ENCODE measurements at regions not wholly inside any gene's neighbourhood (a gene's known extent, or its start where the extent isn't known, plus 50 kb on each side); places are given as distances from the start of the nearest gene placed in this dataset.

DNA sequence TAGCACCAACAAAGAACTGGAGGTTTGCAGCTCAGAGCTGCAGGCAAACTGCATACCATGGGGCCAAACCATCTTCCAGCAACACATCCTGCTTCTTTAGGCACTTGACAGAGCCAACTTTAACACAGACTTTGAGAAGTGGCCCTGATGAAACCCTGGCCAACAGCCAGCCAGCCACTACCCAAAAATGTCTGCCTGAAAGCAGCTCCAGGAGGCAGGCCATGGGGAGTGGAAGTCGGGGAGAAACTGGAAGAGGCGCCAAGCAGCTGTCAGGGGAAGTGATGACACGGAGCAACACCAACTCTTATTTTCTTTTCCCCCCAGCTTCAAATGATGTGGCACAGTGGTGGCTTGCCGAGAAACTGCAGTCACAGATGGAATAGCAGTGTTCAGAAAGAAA, 110.9 kb upstream of the PLXNC1 start:
- H2BK15ac ChIP-seq (ENCODE audit: low read depth, low read length), result no peak overlapping the region
- Mint-ChIP-seq H3K4me1 (peaks cover 10 to 16% of the 10 kb centered on the region in 2 experiments), H3K27me3 (ENCODE audit: low read depth) (peaks cover 1% of the 10 kb centered on the region; the same call in 1 of the 2 replicates), H3K36me3 (ENCODE audit: insufficient read depth in 1 of 3, low read depth in 3 of 3) (peaks cover 1 to 16% (median 6%) of the 10 kb centered on the region in 3 experiments; a peak in 5 of 7 replicates), H3K4me3 (no peak overlapping the region), H3K27ac (no peak overlapping the region), H3K9me3 (peaks cover 26 to 30% of the 10 kb centered on the region in 2 experiments)
- DNase-seq, result no peak
- no peak overlapping the region for H3K18ac ChIP-seq (ENCODE audit: insufficient read length, low read depth, low read length)
- no peaks in the 10 kb centered on the region for H3K27me3 ChIP-seq (ENCODE audit: insufficient read depth, low read length)
- no peaks in the 10 kb centered on the region for H3K79me2 ChIP-seq (ENCODE audit: insufficient read depth, low read length)
- no peak overlapping the region for H2BK5ac ChIP-seq (ENCODE audit: insufficient read length, low read length)
- no peak overlapping the region for H3K4ac ChIP-seq (ENCODE audit: low read depth, low read length)
- no peak overlapping the region for H2BK20ac ChIP-seq (ENCODE audit: low read depth, low read length, poor library complexity, severe bottlenecking)
- no peak overlapping the region for H3K56ac ChIP-seq (ENCODE audit: insufficient read length, low read depth, low read length)
- no peaks in the 10 kb centered on the region for H3K79me1 ChIP-seq (ENCODE audit: insufficient read depth, low read depth, low read length, poor library complexity, severe bottlenecking)
- TF ChIP-seq, protein P1, sequence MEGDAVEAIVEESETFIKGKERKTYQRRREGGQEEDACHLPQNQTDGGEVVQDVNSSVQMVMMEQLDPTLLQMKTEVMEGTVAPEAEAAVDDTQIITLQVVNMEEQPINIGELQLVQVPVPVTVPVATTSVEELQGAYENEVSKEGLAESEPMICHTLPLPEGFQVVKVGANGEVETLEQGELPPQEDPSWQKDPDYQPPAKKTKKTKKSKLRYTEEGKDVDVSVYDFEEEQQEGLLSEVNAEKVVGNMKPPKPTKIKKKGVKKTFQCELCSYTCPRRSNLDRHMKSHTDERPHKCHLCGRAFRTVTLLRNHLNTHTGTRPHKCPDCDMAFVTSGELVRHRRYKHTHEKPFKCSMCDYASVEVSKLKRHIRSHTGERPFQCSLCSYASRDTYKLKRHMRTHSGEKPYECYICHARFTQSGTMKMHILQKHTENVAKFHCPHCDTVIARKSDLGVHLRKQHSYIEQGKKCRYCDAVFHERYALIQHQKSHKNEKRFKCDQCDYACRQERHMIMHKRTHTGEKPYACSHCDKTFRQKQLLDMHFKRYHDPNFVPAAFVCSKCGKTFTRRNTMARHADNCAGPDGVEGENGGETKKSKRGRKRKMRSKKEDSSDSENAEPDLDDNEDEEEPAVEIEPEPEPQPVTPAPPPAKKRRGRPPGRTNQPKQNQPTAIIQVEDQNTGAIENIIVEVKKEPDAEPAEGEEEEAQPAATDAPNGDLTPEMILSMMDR (conservative IDR thresholded peaks at IDR 0.05), result no peak
- H4K20me1 ChIP-seq (ENCODE audit: control insufficient read depth, insufficient read depth, insufficient read length), result no peaks in the 10 kb centered on the region
- H4K5ac ChIP-seq (ENCODE audit: insufficient read length, low read depth, low read length), result no peak overlapping the region
- no peak overlapping the region for H3K9ac ChIP-seq (ENCODE audit: extremely low read depth, insufficient read length, low read length)
- H2BK12ac ChIP-seq (ENCODE audit: insufficient read length, low read depth, low read length), result no peak overlapping the region
- H3K4me2 ChIP-seq (ENCODE audit: insufficient read depth, insufficient read length, low read length), result no peak overlapping the region
- no peak overlapping the region for H2AK5ac ChIP-seq (ENCODE audit: insufficient read length, low read length)
- H4K91ac ChIP-seq (ENCODE audit: insufficient read length, low read depth, low read length), result no peak overlapping the region
- H3K14ac ChIP-seq (ENCODE audit: insufficient read depth, low read length), result no peak overlapping the region
- no peaks in the 10 kb centered on the region; the same call in 1 of the 2 replicates for H3K4me1 ChIP-seq (ENCODE audit: insufficient read depth, low read length)
- no CpG with 5 or more reads among the region's 4 CpGs for WGBS (ENCODE audit: extremely low coverage, insufficient read length, low lambda C conversion rate)
- no peak overlapping the region for H2BK120ac ChIP-seq (ENCODE audit: low read depth, low read length, poor library complexity, severe bottlenecking)
- no peak overlapping the region for H3T11ph ChIP-seq (ENCODE audit: low read length)
- no peak overlapping the region for H3K23ac ChIP-seq (ENCODE audit: insufficient read length, low read depth, low read length)
- no peak overlapping the region for H4K8ac ChIP-seq (replicated peaks; ENCODE audit: insufficient read length, low read depth, low read length)
- H3K27ac ChIP-seq (ENCODE audit: insufficient read length, low read depth, low read length), result no peak overlapping the region
- no peak overlapping the region for H2AFZ ChIP-seq (ENCODE audit: low read length)
- no peaks in the 10 kb centered on the region for H3K9me3 ChIP-seq (ENCODE audit: control insufficient read depth, low read depth, low read length)
- no peaks in the 10 kb centered on the region for H3K23me2 ChIP-seq (ENCODE audit: insufficient read length, low read depth, low read length, poor library complexity, severe bottlenecking)

All from H9 (cell line).